PC-9 (cell line): ENCODE measurements at regions not wholly inside any gene's neighbourhood (a gene's known extent, or its start where the extent isn't known, plus 50 kb on each side); places are given as distances from the start of the nearest gene placed in this dataset.

Experiments used
- EZH2 ChIP-seq: fragments of 200-600 bp; sonication (generic); IDR thresholded peaks from 2 replicates; pipeline ENCODE4 v1.8.0; 2017; ENCODE audit warnings: antibody characterized with exemption, low read depth
- TF ChIP-seq, protein P1 (sequence below): fragments of 200-600 bp; sonication (generic); conservative IDR thresholded peaks from 2 replicates; pipeline ENCODE4 v1.6.1; 2017; ENCODE audit warnings: mixed run types, antibody characterized with exemption, mild to moderate bottlenecking, moderate library complexity

DNA sequence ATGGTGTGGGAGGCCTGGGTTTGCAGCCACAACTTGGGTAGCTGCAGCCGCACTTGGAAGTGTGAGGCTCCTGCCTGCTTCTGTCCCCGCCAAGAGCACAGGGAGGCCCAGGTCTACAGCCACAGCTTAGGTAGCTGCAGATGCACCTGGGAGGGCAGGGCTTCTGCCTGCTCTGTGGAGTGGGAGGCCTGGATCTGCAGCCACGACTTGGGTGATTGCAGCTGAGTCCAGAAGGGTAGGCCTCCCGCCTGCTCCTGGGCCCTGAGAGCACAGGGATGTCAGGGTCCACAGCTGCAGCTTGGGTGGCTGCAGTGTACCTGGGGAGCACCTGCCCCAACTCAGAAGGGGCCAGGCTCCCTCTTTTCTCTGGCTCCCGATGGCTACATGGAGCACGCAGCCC lies 287.3 kb downstream of the AEBP2 start:
- TF ChIP-seq, protein P1, sequence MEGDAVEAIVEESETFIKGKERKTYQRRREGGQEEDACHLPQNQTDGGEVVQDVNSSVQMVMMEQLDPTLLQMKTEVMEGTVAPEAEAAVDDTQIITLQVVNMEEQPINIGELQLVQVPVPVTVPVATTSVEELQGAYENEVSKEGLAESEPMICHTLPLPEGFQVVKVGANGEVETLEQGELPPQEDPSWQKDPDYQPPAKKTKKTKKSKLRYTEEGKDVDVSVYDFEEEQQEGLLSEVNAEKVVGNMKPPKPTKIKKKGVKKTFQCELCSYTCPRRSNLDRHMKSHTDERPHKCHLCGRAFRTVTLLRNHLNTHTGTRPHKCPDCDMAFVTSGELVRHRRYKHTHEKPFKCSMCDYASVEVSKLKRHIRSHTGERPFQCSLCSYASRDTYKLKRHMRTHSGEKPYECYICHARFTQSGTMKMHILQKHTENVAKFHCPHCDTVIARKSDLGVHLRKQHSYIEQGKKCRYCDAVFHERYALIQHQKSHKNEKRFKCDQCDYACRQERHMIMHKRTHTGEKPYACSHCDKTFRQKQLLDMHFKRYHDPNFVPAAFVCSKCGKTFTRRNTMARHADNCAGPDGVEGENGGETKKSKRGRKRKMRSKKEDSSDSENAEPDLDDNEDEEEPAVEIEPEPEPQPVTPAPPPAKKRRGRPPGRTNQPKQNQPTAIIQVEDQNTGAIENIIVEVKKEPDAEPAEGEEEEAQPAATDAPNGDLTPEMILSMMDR = no peak
- TF ChIP-seq EZH2 = no peak
